GM21447 (cell line): ENCODE measurements at regions not wholly inside any gene's neighbourhood (a gene's known extent, or its start where the extent isn't known, plus 50 kb on each side); places are given as distances from the start of the nearest gene placed in this dataset.

Experiments used
- ATAC-seq: cut with Tn5 transposase; IDR thresholded peaks from one replicate; pipeline ENCODE4 v1.9.1; 2021; ENCODE audit not compliant: unreplicated experiment

DNA sequence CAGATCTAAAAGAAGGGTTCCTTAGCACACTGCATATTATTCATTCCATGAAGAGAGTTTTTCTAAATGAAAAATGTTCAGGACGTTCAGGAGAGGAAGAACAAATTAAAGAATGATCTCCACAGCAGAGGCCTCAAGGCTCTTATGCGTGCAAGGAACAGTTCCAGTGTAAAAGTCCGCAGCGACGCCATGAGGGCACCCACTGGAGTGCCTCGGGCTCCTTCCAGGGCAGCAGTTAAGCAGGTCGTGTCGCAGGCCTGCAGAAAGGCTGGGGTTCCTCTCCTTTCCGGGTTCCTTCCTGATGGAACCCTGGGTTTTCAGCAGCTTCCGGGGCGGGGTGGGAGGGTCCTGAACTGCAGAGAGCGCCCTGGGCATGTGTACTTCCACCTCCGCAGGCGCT, 87.1 kb upstream of the SELENOP start:
- ATAC-seq = no peak

DNA sequence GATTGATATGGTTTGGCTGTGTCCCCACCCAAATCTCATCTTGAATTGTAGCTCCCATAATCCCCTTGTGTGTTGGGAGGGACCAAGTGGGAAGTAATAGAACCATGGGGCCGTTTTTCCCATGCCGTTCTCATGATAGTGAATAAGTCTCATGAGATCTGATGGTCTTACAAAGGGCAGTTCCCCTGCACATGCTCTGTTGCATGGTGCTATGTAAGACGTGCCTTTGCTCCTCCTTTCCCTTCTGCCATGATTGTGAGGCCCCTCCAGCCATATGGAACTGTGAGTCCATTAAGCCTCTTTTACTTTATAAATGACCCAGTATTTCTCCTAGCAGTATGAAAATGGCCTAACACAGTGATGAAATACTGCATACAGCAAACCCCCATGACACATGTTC, 84.8 kb upstream of the SELENOP start:
- no peak for ATAC-seq

DNA sequence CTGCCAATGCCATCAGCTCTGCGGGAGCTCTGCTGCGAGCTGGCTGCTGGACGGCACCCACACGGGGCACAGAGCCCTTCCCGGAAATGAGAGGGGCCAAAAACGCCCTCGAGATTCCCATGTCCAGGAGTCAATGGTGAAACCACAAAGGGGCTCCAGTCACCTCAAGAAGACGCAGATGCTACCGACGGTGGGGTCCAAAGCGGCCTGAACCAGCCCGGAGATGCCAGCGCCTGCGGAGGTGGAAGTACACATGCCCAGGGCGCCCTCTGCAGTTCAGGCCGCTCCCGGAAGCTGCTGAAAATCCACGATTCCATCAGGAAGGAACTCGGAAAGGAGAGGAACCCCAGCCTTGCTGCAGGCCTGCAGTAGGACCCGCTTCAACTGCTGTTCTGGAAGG, 82.4 kb upstream of the SELENOP start:
- no peak for ATAC-seq

DNA sequence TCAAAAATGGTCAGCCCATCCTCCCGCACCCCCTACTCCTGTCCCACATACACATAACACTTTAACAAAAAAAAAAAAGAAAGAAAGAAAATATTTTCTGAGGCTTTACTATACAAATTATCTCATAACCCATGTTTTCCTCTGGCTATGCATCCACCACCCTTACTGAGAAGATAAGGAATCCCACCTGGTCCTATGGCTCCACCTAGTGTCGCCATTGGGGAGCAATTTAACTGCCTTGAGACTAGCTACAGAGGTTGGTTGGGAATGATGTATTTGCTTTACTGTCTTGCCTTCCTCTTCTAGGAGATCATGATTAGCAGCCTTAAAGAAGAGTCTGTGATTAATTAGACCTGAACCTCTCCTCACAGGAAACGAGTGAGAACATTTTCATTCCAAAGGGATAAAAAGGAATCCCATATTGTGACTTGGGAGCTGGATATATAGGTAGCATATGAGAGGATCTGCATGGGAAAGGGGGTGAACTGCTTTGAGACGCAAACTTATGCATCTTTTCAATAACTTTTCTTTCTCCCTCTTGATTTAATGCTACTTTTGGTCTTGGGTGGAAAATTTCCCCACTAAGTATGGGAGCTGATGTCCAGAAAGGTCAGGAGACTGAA, 77.7 kb upstream of the SELENOP start:
- peak; percentile 94 for ATAC-seq

DNA sequence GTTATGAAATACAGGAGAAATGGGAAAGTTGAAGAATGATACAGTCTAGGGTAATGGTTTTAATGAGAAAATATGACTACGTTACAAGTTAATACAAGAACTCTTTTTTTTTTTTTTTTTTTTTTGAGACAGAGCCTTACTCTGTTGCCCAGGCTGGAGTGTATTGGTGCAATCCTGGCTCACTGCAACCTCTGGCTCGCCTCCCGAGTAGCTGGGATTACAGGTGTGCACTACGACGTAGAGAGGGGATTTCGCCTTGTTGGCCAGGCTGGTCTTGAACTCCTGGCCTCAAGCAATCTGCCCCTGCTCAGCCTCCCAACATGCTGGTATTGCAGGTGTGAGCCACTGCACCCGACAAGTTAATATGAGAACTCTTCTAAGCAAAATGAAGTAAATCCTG, 77.1 kb upstream of the SELENOP start:
- no peak for ATAC-seq

DNA sequence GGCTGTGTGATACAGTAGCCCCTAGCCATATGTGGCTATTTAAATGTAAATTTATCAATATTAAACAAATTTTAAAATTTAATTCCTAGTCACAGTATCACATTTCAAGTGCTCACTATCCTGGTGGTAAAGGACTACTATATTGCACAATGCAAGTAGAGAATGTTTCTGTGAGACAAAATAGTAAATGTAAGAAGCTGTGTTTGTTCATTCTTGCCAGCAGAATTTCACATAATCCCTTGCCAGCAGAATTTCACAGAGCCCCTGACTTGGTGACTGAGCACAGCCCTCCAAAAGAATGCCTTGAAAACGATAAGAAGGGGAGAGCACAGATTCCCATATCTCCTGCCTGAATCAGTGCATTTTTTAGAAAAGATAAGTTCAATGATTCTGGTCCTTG, 75.9 kb upstream of the SELENOP start:
- no peak for ATAC-seq

DNA sequence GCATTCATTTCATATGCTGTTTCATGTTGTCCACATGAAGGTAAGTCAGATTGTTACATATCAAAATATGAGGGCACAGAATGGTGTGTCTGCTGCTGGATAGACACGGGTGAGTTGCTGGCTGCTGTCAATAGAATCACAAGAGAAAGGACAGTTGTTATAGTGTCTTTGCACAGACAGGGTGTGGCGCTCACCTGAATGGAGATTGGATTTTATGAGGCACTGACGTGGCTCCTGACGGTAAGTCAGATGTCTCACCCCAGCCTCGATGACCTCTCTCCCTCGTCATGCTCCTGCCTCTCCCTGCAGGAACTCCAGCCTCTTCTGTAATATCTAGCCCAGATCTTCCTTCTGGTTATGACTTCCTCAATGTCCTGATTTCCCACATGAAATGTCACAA, 75.4 kb upstream of the SELENOP start:
- no peak for ATAC-seq

DNA sequence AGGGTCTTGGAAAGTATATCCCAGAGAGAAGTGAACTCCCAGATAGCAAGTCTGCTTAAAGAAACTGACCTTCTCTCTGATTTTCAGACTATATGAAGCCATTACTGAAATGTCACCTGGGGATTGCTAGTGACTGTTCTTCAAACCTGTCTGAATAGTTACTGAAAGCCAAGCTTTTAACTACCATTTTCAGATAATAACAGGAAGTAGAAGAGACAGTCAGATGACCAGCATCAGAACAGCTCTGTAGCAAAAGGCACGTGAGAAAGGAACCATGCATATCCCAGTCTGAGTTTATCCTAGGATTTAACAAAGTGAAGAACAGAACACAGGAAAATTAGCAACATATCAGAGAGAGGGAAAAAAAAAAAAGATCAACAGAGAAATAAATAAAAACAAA, 74.9 kb upstream of the SELENOP start:
- no peak for ATAC-seq

DNA sequence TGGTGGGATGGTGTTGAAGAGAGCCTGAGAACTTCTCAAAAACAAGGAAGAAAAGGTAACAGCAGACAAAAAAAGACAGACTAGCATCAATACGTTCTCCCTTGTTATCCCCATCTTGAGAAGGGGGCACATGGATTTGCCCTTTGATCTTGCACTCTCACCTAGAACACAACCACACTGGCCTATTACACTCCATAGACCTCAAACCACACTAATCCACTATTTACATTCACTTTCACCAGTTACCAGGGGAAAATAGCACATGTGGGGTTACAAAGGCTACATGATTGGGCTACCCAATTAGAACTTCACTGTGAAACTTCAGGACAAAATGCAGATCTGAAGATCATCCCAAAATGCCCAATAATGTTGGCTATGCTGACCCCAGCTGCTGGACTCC, 72.6 kb upstream of the SELENOP start:
- no peak for ATAC-seq

DNA sequence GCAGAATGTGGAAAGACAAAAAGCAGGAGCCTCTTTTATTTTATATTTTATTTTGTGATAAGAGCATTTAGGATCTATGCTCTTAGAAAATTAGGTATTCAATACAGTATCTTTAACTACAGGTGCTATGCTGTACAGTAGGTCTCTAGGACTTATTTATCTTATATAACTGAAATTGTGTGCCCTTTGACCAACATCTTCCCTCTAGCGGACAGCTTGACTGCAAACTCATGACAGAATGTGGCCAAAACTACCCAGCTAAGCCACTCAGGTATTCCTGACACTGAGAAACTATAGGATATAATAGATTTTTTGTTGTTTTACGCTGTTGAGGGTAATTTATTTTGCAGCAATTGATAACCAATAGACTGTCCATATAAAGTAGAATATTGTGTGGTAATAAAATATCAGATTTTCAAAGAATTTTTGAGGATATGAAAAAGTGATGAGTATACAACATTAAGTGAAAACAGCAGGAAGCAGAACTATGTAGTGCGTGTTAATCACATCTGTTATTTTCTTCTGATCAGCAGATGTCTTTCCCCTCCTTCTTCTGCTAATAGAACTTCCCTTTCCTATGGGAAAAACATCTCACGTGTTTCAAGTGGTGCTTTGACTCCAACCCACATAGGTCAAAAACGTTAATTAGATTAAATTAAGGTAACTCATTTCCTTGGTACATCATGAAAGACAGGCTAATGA, 69.9 kb upstream of the SELENOP start:
- no peak for ATAC-seq

DNA sequence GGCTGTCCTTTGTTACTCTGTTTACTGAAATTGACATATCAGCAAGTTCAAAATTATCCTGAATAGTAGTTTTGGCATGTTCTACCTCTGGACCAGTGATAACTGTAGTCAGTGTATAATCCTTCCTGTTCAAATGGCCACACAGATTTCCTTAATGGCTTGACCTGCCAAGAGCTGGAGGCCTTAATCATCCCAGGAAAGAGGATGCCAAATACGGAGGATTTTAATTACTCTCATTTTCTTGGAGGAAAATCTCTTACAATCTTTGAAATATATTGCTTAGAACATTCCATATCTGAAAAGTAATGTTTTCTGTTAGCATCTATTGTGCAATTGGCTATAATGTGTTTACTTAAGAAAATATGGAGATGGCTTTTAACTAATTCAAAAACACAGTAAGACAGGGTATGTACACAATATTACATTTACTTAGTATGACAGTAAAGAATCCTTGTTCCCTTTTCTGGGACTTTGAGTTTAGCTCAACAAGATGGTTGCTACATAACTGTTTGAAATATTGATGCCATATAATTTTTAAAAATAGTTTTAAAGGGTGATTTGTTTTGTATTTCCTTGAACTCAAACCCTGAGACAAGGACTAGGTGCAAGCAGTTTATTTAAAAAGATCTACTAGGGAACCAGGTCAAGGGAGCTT, 68.9 kb upstream of the SELENOP start:
- ATAC-seq = no peak

DNA sequence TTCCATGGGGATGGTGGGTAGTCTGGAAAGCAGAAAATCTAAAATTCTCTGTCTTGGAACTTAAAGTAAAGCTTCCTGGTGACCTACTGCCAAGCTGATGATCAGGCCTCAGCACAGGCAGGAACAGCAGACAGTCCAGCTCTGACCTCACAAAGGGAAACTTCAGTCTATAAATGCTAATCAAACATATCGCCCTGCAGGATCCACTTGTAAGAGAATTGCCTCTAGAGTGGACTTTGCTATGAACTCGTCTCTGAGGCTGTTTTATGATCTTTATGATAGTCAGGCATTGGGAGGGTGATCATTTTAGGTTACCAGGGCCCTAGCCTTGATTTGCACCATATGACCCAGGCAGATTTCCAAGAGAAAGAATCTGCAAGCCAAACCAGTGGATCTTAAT, 67.6 kb upstream of the SELENOP start:
- no peak for ATAC-seq

DNA sequence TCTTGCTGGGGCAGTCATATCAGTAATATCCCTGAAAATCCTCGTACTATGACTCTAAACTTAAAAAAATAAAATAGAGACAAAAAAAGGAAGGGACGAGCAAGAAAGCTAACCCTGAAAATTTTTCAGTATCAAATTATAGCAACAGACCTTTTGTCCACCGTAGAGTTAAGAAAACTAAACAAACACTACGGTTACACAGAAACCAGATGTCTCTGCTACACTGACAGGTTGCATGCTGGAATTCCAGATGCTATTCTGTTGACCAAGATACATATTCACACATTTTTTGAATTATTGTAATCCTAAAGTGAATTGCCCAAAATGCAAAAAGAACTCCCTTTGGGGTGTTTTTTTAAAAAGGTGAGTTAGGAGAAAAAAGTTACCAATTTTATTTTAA, 66.9 kb upstream of the SELENOP start:
- no peak for ATAC-seq

DNA sequence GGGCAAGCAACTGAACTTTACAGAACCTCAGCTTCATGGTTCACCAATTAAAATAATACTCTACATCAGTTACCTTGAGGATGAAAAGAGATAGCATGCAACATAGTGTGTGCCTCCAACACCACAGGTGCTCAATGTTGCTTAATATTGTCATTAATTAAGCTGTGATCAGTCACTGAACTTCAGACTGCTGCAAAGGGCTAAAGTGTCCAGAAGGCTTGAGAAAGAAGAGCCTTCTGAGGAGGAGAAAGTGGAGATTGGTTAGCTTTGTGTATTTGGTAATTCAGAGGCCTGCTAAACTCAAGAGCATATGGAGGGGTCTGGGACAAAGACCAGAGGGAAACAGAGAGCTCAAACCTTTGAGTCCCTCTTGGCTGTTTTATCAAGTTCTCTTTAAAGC, 66.3 kb upstream of the SELENOP start:
- no peak for ATAC-seq

DNA sequence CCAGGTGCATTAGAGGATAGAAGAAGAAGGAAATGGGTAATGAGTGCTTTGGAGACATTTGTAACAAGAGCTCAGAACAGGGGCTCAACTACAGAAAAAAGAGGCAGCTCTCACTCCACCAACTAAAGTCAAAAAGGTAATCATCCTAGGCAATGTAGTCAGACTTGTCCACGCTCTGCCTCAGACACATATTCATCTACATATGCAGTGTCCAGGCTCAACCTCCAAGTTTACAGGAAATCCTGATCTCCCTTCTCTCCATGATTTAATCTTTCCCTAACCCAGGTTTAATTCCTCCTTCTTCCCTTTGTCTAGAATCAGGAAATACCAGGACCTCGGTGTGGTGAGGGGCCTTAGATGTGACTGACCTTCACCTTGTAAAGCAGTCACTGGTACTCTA, 65.7 kb upstream of the SELENOP start:
- no peak for ATAC-seq

DNA sequence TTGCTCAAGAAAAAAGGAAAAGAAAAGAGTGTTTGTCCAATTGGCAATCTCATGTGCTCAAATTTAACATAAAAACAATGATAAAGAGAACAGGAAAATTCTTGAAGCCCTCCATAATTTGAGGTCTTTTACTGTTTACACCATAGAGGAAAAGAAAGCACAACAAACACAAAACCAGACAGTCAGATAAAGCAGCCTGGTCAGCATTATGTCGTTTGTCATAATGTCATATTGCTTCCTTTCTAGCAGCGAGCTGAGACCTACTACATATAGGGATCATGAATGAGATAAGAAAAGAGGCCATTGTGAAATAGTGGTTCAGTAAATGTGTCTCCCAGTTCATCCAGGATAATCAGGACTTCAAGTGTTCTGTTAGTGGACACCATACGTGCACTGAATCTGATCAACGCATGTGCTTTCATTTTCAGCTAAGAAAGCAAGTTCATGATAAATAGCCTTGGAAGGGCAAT, 64.7 kb upstream of the SELENOP start:
- no peak for ATAC-seq

DNA sequence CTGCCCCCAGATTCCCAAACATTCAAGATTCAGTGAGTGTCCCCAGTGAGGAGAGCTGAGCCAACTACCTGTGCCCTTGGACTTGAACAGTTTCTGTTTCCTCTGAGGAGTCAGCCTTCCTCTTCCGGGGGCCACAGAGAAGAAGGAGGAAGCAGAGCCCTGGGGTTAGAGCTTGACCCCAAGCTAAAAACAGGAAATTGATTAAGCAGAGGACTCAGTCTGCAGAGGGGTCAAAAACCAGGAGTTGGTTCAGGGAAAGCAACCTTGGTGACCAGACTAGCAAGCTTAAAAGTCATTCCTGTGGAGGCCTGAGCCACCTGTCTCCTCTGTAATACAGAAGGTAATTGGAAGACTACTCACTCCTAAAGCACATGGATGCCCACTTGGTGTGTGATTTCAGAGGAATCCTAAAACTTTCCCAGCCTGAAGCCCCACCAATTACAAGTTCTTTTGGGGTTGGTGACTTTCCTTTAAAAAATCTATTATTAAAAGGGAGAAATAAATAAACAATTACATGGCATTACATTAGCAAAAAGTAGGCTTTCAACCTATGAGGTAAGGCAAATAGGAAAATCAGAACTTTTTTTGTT, 64.2 kb upstream of the SELENOP start:
- ATAC-seq = no peak

DNA sequence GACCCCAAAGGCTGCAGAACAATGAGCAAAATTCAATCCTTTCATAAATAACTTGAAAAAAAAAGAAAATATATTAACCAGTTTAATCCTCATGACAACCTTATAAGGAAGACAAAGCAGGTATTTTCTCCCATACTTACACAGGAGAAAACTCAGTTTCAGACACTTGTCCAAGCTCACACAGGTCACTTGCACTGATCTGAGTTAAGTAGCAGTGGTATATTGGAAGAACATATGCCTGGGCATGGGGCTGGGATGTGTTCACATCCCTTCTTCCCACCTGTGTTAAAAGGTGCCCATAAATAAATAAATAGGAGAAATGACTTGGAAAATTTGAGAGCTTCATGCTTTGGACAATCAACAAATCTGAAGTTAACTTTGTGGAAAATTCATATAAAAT, 63.5 kb upstream of the SELENOP start:
- no peak for ATAC-seq

DNA sequence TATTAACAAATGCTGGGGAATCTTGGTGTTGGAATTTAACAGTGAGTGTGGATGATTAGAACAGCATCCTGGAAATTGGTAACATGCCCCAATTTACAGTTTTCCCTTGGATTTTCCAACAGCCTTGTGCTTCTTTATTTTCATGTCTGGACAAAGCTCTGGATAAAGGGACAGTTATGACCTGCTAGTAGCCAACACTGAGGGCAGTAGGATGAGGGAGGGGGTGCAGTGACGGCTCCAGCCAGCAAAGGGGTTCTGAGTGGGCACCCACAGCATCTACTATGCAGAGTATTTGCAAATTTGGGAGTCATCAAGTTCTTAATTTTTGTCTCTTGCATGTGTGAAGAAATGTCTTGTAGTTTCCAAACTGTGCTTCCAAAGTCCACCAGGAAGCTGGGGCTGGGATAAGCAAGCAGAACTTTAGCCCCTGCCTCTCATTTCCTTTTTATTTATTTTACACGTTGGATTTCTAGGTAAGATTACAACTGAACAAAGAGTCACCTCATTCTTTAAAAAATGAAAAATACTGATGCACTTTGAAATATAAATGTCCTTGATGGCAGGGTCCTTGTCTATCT, 63.0 kb upstream of the SELENOP start:
- ATAC-seq = no peak

DNA sequence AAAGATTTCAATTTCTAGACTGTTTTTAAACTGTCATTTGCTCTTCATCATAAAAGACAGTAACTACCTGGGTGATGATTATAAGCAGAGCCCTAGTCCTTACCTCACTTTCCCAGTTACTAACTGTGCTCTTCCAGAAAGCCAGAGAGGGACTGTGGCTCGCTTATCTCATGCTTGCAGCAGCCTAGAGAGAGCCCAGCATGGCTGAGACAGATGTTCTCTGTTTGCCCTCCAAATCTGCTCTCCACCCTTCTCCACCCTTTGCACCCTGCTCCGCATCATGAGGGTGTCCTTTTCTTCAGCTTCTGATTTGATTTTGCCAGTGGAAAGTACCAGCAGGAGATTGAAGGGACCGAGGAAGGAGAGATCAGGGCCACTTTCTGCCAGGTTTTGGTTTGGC, 61.2 kb upstream of the SELENOP start:
- ATAC-seq = no peak

DNA sequence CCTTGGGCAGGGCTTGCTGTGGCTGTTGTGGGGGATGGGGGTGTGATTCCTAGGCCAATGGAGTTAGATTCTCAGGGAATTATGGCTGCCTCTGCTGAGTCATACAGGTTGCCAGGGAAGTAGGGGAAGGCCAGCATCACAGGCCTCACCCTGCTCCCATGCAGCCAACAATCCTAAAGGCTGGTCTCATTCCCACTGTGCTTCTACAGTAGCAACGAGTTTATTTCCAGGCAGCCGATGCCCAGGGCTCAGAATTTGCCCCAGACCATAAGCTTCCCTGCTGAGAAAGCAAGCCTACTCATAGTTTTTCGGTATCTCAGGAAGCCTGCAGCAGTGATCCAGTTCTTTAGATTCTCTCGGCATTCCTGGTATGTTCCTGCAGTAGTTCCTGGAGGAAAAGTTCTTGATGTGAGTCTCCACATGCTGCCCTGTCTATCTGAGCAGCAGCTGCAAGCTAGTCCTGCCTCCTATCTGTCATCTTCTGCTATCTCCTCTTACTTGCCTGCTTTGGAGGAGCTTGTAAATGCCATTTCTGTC, 59.3 kb upstream of the SELENOP start:
- no peak for ATAC-seq
